ENCODE measurements at regions not wholly inside any gene's neighbourhood (a gene's known extent, or its start where the extent isn't known, plus 50 kb on each side); places are given as distances from the start of the nearest gene placed in this dataset.

DNA sequence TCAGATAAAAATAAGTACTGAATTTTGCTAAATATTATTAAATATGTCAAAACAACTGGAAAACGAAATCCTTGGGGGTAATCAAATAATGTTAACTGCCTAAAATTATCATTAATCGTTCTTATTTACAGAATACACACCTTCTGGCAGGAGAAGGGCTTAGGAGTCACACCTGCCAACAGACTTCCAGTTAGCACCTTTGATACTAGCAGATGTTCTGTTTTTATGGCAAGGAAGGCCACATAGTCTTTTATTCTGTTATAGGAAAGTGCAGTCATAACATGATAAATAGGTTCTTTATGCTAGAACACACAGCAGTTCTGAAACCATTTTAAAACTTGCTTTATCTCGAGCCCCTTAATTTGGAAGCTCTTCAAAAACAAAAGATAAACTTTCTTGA, 464.1 kb downstream of the UTRN start:
- TF ChIP-seq, protein P1, sequence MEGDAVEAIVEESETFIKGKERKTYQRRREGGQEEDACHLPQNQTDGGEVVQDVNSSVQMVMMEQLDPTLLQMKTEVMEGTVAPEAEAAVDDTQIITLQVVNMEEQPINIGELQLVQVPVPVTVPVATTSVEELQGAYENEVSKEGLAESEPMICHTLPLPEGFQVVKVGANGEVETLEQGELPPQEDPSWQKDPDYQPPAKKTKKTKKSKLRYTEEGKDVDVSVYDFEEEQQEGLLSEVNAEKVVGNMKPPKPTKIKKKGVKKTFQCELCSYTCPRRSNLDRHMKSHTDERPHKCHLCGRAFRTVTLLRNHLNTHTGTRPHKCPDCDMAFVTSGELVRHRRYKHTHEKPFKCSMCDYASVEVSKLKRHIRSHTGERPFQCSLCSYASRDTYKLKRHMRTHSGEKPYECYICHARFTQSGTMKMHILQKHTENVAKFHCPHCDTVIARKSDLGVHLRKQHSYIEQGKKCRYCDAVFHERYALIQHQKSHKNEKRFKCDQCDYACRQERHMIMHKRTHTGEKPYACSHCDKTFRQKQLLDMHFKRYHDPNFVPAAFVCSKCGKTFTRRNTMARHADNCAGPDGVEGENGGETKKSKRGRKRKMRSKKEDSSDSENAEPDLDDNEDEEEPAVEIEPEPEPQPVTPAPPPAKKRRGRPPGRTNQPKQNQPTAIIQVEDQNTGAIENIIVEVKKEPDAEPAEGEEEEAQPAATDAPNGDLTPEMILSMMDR (IDR thresholded peaks at IDR 0.05): no peak
- no peak for TF ChIP-seq POLR2AphosphoS5 (IDR thresholded peaks at IDR 0.05)
- no peak for TF ChIP-seq POLR2A (IDR thresholded peaks at IDR 0.05)
- TF ChIP-seq EP300 (IDR thresholded peaks at IDR 0.05): no peak

Data from suprapubic skin (tissue), 4 donors.